KG1 (cell line): ENCODE measurements at regions not wholly inside any gene's neighbourhood (a gene's known extent, or its start where the extent isn't known, plus 50 kb on each side); places are given as distances from the start of the nearest gene placed in this dataset.
"Not testable (repeated sequence)": the region's sequence is repeated elsewhere in the genome, so short reads cannot be mapped to it uniquely, and the experiment has no call there.

Experiments
- DNase-seq: peaks from one replicate; lab custom pipeline; 2025; lab: John Stamatoyannopoulos, UW

GRCh38 chr2:37758141-37758601 lies 86.7 kb upstream of the CDC42EP3 start:
- not testable (repeated sequence) for DNase-seq

- not testable (repeated sequence) for DNase-seq
Measured at GRCh38 chr2:37759989-37760388, 88.5 kb upstream of the CDC42EP3 start.

GRCh38 chr2:37760471-37760870 lies 89.0 kb upstream of the CDC42EP3 start:
- DNase-seq, result no peak

DNA sequence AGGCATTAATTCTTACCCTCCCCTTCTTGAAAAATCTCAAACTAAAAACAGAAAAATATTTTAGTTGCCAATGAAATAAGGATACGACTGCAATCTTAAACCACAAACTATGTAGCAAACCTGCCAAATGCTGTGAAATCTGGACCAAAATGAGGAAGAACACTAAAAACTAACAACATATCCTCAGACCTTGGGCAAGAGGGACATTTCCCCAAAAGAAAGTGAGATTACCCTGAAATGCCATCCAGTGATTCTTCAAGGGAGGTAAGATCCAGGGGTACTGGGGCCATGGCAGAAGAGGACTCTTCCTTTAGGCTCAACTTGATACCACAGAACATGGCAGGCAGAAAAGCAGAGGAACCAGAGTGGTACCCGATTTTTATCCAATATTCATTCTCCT lies 90.8 kb upstream of the CDC42EP3 start:
- DNase-seq, result not testable (repeated sequence)

GRCh38 chr2:37764739-37765138 lies 93.3 kb upstream of the CDC42EP3 start:
- no peak for DNase-seq

GRCh38 chr2:37766106-37766505 lies 94.7 kb upstream of the CDC42EP3 start:
- no peak for DNase-seq

GRCh38 chr2:37767046-37767445 lies 95.6 kb upstream of the CDC42EP3 start:
- DNase-seq, result no peak

DNA sequence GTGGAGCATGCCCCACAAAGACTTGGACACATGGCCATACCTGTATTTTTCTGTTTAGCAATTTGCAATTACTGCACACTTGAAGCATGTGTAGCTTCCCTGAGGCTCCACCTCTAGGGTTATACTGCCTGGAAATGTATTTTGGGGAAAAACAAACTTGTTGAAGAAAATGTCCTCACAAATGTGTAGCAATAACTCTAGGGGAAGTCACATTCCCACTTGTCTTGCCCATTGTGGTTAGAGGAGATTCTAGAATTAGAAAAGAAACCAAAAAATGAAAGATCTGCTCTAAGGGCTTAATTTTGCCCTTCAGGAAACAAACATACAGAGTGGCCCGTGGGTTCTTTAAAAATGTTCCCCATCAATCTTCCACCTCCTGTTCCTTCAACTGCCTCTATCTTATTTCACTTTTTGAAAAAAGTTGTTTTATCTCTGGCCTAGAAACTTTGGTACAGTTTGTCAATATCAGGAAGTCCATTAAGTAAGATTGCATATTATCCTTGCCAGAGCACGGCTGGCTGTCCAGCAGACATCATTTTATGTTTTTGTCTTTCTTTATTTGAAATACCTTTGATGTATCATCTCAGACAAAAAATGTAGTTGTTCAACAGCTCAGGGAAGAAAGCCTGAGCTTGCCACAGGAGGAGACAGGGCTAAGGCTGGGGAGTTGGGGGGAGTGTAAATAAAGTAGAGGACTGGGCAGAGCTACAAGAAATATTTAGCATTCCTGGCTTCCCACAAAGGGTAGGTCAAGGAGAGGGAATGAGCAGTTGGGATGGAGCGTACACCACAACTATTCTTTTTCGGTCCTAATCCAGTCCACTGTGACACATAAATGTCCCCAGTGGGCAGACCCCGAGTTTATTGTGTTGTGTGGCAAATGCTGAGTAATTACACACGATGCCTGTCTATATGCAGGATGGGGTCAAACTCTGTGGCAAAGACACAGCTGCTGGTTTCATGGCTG lies 96.8 kb upstream of the CDC42EP3 start:
- DNase-seq, result no peak

DNA sequence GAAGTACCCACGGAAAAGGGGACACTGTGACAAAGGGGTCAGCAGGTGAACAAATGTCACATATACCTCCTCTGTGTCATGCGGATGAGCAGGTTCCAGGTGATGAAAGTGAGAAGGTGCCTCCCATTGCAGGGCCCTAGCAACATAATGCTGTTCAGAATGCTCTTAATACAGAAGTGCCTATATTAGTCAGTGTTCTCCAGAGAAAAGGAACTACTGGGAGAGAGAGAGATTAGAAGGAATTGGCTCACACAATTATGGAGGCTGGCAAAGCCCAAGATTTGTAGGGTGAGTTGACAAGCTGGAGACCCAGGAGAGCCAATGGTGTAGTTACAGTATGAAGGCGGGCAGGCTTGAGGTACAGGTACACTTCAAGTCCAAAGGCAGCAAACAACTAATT lies 98.1 kb upstream of the CDC42EP3 start:
- no peak for DNase-seq

DNA sequence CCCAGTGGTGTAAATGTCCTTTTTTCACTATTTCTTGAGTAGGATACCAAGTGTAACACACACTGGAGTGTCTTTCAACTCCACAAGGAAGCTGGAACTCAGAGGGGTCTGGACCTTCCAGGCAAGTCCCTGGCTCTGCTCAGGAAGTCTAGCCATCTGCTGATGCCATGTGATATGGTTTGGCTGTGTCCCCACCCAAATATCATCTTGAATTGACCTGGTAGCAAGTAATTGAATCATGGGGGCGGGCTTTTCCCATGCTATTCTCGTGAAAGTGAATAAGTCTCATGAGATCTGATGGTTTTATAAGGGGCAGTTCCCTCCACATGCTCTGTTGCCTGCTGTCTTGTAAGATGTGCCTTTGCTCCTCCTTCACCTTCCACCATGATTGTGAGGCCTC lies 99.4 kb upstream of the CDC42EP3 start:
- DNase-seq, result no peak

DNA sequence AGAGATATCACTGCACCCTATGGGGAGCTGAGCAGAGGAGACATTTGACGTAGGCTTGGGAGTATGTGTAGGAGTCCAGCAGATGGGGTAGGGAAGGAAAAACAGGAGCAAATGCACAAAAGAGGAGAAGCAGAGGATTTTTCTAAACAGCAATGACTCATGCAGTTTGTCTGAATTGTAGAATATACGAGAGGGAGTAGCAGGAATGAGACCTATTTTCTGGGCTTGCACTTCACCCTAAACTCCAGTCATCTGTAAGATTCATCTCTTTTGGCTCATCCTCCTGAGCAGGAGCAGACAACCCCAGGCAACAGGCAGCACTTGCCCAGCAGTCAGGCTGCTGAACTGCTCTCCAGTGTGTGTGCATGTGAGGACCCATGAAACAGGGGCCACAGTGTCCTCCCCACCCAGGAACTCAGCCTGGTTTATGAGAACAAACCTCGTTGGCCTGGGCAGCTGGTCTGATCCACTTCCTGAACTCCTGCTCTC lies 100.2 kb upstream of the CDC42EP3 start:
- DNase-seq, result no peak

GRCh38 chr2:37773371-37774130 lies 102.1 kb upstream of the CDC42EP3 start:
- no peak for DNase-seq

GRCh38 chr2:37774171-37774944 lies 102.9 kb upstream of the CDC42EP3 start:
- not testable (repeated sequence) for DNase-seq

GRCh38 chr2:37774976-37775907 lies 103.8 kb upstream of the CDC42EP3 start:
- no peak for DNase-seq

- DNase-seq, result no peak
Measured at GRCh38 chr2:37775908-37776250, 104.4 kb upstream of the CDC42EP3 start.

GRCh38 chr2:37776487-37776886 lies 105.0 kb upstream of the CDC42EP3 start:
- DNase-seq, result no peak

- DNase-seq, result no peak
Measured at GRCh38 chr2:37779139-37779538, 107.7 kb upstream of the CDC42EP3 start.

DNA sequence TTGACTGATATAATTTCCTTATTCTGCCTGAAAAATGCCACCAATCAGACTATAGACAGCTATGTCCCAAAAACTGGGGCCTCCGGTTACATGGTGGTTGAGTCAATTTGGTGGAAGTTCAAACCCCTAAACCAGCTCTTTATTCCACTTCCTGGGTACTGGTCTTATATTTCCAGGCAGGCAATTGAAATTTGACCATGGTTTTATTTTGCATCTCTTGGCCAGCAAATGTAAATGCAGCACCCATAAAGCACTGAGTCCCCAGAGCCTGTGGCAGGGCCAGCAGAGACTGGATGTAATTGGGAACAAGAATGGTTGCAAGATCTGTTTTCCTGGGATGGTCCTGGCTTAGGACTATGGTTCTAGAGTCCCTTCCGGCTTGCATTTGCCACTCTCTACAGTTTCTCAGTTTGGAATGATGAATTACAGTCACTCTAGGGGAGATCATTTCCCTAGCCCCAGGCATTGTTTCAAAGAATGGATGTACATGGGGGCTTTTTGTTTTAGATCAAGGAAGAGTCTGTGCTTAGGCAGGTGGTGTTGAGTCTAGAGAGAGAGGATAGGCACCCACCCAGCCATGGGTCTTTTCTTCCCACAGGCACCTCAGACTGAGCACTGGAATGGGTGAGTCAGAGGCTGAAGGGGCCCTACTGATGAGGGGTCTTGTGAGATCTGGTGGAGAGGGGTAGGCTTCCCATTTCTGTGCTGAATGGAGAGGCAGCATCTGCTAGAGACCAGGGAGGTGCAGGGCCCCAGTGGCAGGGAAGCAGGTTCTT lies 108.4 kb upstream of the CDC42EP3 start:
- no peak for DNase-seq

DNA sequence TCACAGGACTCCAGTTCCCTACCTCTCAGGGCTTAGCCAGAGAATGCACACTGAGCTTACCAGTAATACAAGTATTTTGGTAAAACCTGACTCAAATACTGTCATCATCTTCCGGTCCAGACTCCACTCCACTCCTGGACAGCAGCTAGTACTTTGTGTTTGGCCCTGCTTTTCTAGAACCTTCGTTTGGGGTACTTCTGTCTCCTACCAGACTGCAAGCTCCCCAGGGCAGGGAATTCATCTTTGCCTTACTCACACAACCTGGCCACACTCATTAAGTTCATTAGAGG lies 108.9 kb upstream of the CDC42EP3 start:
- no peak for DNase-seq

- no peak for DNase-seq
Measured at GRCh38 chr2:37781028-37781427, 109.6 kb upstream of the CDC42EP3 start.
